ENCODE measurements at regions not wholly inside any gene's neighbourhood (a gene's known extent, or its start where the extent isn't known, plus 50 kb on each side); places are given as distances from the start of the nearest gene placed in this dataset.

- Histone ChIP-seq H3K27ac (ENCODE audit: low read length) (no peak overlapping the region), H3K4me3 (ENCODE audit: low read depth in 2 of 2, low read length in 2 of 2) (no peak overlapping the region), H3K9me3 (ENCODE audit: control insufficient read depth, insufficient read depth, low read depth, low read length) (no peaks in the 10 kb centered on the region), H3K36me3 (ENCODE audit: control insufficient read depth, insufficient read depth, low read length) (no peaks in the 10 kb centered on the region), H3K4me1 (ENCODE audit: control insufficient read depth, insufficient read depth, low read length) (no peaks in the 10 kb centered on the region), H3K27me3 (ENCODE audit: control insufficient read depth, insufficient read depth, low read length) (no peaks in the 10 kb centered on the region)
- DNase-seq (ENCODE audit: low read depth, low spot score) (no peak), ATAC-seq (no peak)
- POLR2A ChIA-PET: no interaction called here
- intact Hi-C loops (cut with micrococcal nuclease; ENCODE audit: unreplicated experiment) (no loop called here), in situ Hi-C loops (cut with HindIII; ENCODE audit: low pct_unique_long_range_greater_than_20kb, low sequenced_read_pairs) (no loop called here)
- TF ChIP-seq SIN3A (IDR thresholded peaks at IDR 0.05; ENCODE audit: borderline replicate concordance, insufficient read depth, low read depth, low read length) (no peak), TCF7L2 (IDR thresholded peaks at IDR 0.05; ENCODE audit: low read depth, low read length) (no peak), POLR2AphosphoS5 (IDR thresholded peaks at IDR 0.05; ENCODE audit: low read depth, low read length) (no peak), CTCF (IDR thresholded peaks at IDR 0.05) (no peak)
- TF ChIP-seq, protein P1, sequence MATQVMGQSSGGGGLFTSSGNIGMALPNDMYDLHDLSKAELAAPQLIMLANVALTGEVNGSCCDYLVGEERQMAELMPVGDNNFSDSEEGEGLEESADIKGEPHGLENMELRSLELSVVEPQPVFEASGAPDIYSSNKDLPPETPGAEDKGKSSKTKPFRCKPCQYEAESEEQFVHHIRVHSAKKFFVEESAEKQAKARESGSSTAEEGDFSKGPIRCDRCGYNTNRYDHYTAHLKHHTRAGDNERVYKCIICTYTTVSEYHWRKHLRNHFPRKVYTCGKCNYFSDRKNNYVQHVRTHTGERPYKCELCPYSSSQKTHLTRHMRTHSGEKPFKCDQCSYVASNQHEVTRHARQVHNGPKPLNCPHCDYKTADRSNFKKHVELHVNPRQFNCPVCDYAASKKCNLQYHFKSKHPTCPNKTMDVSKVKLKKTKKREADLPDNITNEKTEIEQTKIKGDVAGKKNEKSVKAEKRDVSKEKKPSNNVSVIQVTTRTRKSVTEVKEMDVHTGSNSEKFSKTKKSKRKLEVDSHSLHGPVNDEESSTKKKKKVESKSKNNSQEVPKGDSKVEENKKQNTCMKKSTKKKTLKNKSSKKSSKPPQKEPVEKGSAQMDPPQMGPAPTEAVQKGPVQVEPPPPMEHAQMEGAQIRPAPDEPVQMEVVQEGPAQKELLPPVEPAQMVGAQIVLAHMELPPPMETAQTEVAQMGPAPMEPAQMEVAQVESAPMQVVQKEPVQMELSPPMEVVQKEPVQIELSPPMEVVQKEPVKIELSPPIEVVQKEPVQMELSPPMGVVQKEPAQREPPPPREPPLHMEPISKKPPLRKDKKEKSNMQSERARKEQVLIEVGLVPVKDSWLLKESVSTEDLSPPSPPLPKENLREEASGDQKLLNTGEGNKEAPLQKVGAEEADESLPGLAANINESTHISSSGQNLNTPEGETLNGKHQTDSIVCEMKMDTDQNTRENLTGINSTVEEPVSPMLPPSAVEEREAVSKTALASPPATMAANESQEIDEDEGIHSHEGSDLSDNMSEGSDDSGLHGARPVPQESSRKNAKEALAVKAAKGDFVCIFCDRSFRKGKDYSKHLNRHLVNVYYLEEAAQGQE (IDR thresholded peaks at IDR 0.05; ENCODE audit: insufficient read depth in 1 of 2, low read depth in 2 of 2, low read length in 1 of 2): no peak
- CTCF ChIA-PET: no interaction called here
- BruUV-seq (replicated peaks): no TSS peak
Measured at GRCh38 chr20:24863356-24863755, 85.7 kb upstream of the CST7 start.

DNA sequence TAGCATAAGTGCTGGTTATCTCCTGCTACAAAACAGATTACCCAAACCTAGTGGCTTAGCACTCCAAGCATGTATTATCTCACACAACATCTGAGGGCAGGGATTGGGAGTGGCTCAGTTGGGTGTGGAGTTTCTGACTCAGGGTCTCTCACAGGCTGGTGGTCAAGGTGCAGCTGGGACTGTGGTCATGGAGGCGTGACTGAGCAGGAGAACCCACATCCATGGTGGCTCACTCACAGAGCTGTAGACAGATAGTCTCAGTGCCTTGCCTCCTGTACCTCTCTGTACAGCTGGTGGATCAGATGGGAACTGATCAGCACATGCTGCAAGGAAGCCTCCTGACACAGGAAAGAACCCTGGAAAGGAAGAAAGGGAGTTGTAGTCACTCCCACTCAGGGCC lies 83.1 kb upstream of the CST7 start:
- POLR2A ChIA-PET: no interaction called here
- no peaks in the 10 kb centered on the region for H3K9me3 ChIP-seq (ENCODE audit: control insufficient read depth, insufficient read depth, low read depth, low read length)
- H3K4me1 ChIP-seq (ENCODE audit: control insufficient read depth, insufficient read depth, low read length): no peaks in the 10 kb centered on the region
- no peak overlapping the region for H3K4me3 ChIP-seq (ENCODE audit: low read depth in 2 of 2, low read length in 2 of 2)
- no peaks in the 10 kb centered on the region for H3K27me3 ChIP-seq (ENCODE audit: control insufficient read depth, insufficient read depth, low read length)
- BruUV-seq (replicated peaks): no TSS peak
- TF ChIP-seq CTCF (IDR thresholded peaks at IDR 0.05): no peak
- TF ChIP-seq TCF7L2 (IDR thresholded peaks at IDR 0.05; ENCODE audit: low read depth, low read length): no peak
- TF ChIP-seq, protein P1 (IDR thresholded peaks at IDR 0.05; ENCODE audit: insufficient read depth in 1 of 2, low read depth in 2 of 2, low read length in 1 of 2): no peak
- TF ChIP-seq SIN3A (IDR thresholded peaks at IDR 0.05; ENCODE audit: borderline replicate concordance, insufficient read depth, low read depth, low read length): no peak
- no peak for TF ChIP-seq POLR2AphosphoS5 (IDR thresholded peaks at IDR 0.05; ENCODE audit: low read depth, low read length)
- intact Hi-C loops (cut with micrococcal nuclease; ENCODE audit: unreplicated experiment): no loop called here
- ATAC-seq (no peak), DNase-seq (ENCODE audit: low read depth, low spot score) (no peak)
- no peak overlapping the region for H3K27ac ChIP-seq (ENCODE audit: low read length)
- in situ Hi-C loops (cut with HindIII; ENCODE audit: low pct_unique_long_range_greater_than_20kb, low sequenced_read_pairs): no loop called here
- CTCF ChIA-PET: interaction anchor here (0.6 kb wide), 1 partner anchor 31 kb away, joined by 3 read pairs; no protein-coding TSS in a partner anchor
- H3K36me3 ChIP-seq (ENCODE audit: control insufficient read depth, insufficient read depth, low read length): no peaks in the 10 kb centered on the region
